H1 (cell line): ENCODE measurements at regions not wholly inside any gene's neighbourhood (a gene's known extent, or its start where the extent isn't known, plus 50 kb on each side); places are given as distances from the start of the nearest gene placed in this dataset.

Experiments
- BCL11A ChIP-seq, 2 experiments: IDR thresholded peaks; one replicate each; pipeline ENCODE4 v1.6.1; 2011; ENCODE audit warnings: low read depth in 2 of 2, low read length in 2 of 2, mild to moderate bottlenecking in 2 of 2
- CEBPB ChIP-seq: IDR thresholded peaks from 2 replicates; pipeline ENCODE4 v1.6.1; 2012; ENCODE audit warnings: low read depth, low read length
- EP300 ChIP-seq, 2 experiments: IDR thresholded peaks; 1 replicate in 1 of 2; 2 replicates in 1 of 2; pipeline ENCODE4 v1.6.1; 2011 to 2012; ENCODE audit warnings: low read depth in 2 of 2, low read length in 2 of 2, mild to moderate bottlenecking in 2 of 2, borderline replicate concordance in 1 of 2, inconsistent platforms in 1 of 2, moderate library complexity in 1 of 2
- GABPA ChIP-seq: IDR thresholded peaks from 2 replicates; pipeline ENCODE4 v1.6.1; 2011; ENCODE audit warnings: mild to moderate bottlenecking, low read length, moderate library complexity, borderline replicate concordance; ENCODE audit not compliant: insufficient read depth
- GTF2F1 ChIP-seq: IDR thresholded peaks from 2 replicates; pipeline ENCODE4 v1.6.1; 2012; ENCODE audit warnings: low read depth, low read length, improper control_type of control experiment, borderline replicate concordance
- POLR2A ChIP-seq, 2 experiments: IDR thresholded peaks; 1 replicate in 1 of 2; 2 replicates in 1 of 2; pipeline ENCODE4 v1.6.1; 2011; ENCODE audit warnings: low read depth in 2 of 2, low read length in 2 of 2, mild to moderate bottlenecking in 2 of 2; ENCODE audit errors: control extremely low read depth in 1 of 2
- POLR2AphosphoS5 ChIP-seq: IDR thresholded peaks from 2 replicates; pipeline ENCODE4 v1.6.1; 2011; ENCODE audit warnings: low read depth, low read length
- RNF2 ChIP-seq: fragments of 200-900, 300-1000 bp; sonication (generic); IDR thresholded peaks from 2 replicates; pipeline ENCODE4 v1.7.1; 2016; ENCODE audit warnings: borderline replicate concordance, low read depth, mild to moderate bottlenecking, antibody characterized with exemption, low read length; ENCODE audit not compliant: poor library complexity, severe bottlenecking; ENCODE audit errors: missing control alignments
- SRF ChIP-seq: IDR thresholded peaks from 2 replicates; pipeline ENCODE4 v1.6.1; 2011; ENCODE audit warnings: mild to moderate bottlenecking, low read depth, low read length, moderate library complexity
- TAF1 ChIP-seq: IDR thresholded peaks from 2 replicates; pipeline ENCODE4 v1.6.1; 2011; ENCODE audit warnings: mild to moderate bottlenecking, low read depth, low read length
- TBP ChIP-seq: IDR thresholded peaks from 2 replicates; pipeline ENCODE4 v1.6.1; 2011; ENCODE audit warnings: low read depth, low read length, improper control_type of control experiment
- TF ChIP-seq, protein P1 (sequence below), 3 experiments: IDR thresholded peaks; 1 replicate in 2 of 3; 2 replicates in 1 of 3; pipeline versions ENCODE4 v1.5.1 to v1.6.1; 2011; ENCODE audit warnings: low read length in 3 of 3, mild to moderate bottlenecking in 3 of 3, inconsistent platforms in 2 of 3, low read depth in 1 of 3, moderate library complexity in 1 of 3; ENCODE audit not compliant: insufficient read depth in 1 of 3; ENCODE audit errors: control extremely low read depth in 1 of 3

- TF ChIP-seq TBP = no peak
- TF ChIP-seq POLR2A (IDR thresholded peaks at IDR 0.05; ENCODE audit: control extremely low read depth in 1 of 2, low read depth in 2 of 2, low read length in 2 of 2) = no peak
- no peak for TF ChIP-seq CEBPB
- no peak for TF ChIP-seq GTF2F1
- TF ChIP-seq TAF1 = no peak
- TF ChIP-seq BCL11A (IDR thresholded peaks at IDR 0.05; ENCODE audit: low read depth in 2 of 2, low read length in 2 of 2) = no peak
- no peak for TF ChIP-seq GABPA
- no peak for TF ChIP-seq POLR2AphosphoS5
- no peak for TF ChIP-seq RNF2
- TF ChIP-seq, protein P1, sequence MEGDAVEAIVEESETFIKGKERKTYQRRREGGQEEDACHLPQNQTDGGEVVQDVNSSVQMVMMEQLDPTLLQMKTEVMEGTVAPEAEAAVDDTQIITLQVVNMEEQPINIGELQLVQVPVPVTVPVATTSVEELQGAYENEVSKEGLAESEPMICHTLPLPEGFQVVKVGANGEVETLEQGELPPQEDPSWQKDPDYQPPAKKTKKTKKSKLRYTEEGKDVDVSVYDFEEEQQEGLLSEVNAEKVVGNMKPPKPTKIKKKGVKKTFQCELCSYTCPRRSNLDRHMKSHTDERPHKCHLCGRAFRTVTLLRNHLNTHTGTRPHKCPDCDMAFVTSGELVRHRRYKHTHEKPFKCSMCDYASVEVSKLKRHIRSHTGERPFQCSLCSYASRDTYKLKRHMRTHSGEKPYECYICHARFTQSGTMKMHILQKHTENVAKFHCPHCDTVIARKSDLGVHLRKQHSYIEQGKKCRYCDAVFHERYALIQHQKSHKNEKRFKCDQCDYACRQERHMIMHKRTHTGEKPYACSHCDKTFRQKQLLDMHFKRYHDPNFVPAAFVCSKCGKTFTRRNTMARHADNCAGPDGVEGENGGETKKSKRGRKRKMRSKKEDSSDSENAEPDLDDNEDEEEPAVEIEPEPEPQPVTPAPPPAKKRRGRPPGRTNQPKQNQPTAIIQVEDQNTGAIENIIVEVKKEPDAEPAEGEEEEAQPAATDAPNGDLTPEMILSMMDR (IDR thresholded peaks at IDR 0.05; ENCODE audit: control extremely low read depth in 1 of 3, insufficient read depth in 1 of 3, low read depth in 1 of 3, low read length in 3 of 3) = no peak
- no peak for TF ChIP-seq SRF
- no peak for TF ChIP-seq EP300 (IDR thresholded peaks at IDR 0.05; ENCODE audit: borderline replicate concordance in 1 of 2, low read depth in 2 of 2, low read length in 2 of 2)
Measured at GRCh38 chr3:31479431-31479830, 53.3 kb upstream of the STT3B start.
